GM10266 (cell line): ENCODE measurements at regions not wholly inside any gene's neighbourhood (a gene's known extent, or its start where the extent isn't known, plus 50 kb on each side); places are given as distances from the start of the nearest gene placed in this dataset.

Experiments
- DNase-seq: peaks from one replicate; pipeline ENCODE4 v3.0.0; 2012; ENCODE audit errors: extremely low spot score
- CTCF ChIP-seq: IDR thresholded peaks from 2 replicates; pipeline ENCODE4 v1.5.1; 2012; ENCODE audit warnings: mild to moderate bottlenecking, low read depth; ENCODE audit not compliant: control insufficient read depth, insufficient read depth; ENCODE audit errors: missing control alignments

GRCh38 chr7:131897790-131898165, 341.4 kb upstream of the PODXL start:
- no peak for DNase-seq
- no peak for TF ChIP-seq CTCF

- no peak for TF ChIP-seq CTCF
- no peak for DNase-seq
Observed at GRCh38 chr7:131897016-131897789, 340.8 kb upstream of the PODXL start.

GRCh38 chr7:131896165-131896863, 339.9 kb upstream of the PODXL start:
- TF ChIP-seq CTCF: no peak
- no peak for DNase-seq

GRCh38 chr7:131895541-131896164, 339.2 kb upstream of the PODXL start:
- DNase-seq: no peak

GRCh38 chr7:131893631-131894340, 337.4 kb upstream of the PODXL start:
- no peak for TF ChIP-seq CTCF
- DNase-seq: no peak

More at GRCh38 chr7:131895541-131896164, 339.2 kb upstream of the PODXL start:
- TF ChIP-seq CTCF: no peak

GRCh38 chr7:131890176-131890575, 333.7 kb upstream of the PODXL start:
- DNase-seq: no peak
- TF ChIP-seq CTCF: no peak
